GM12878 (cell line): ENCODE measurements at regions not wholly inside any gene's neighbourhood (a gene's known extent, or its start where the extent isn't known, plus 50 kb on each side); places are given as distances from the start of the nearest gene placed in this dataset.

Experiments used
- ATAC-seq: fragments of 200-7000 bp; cut with Tn5 transposase; 3 replicates; pipeline ENCODE4 v1.9.1; 2020; ENCODE audit warnings: mild to moderate bottlenecking, moderate library complexity
- BruUV-seq: library from RNA; stranded (reverse); fragments of 400-500 nt; replicated peaks from 2 replicates; lab custom pipeline; 2021; lab: Mats Ljungman, UMichigan
- CTCF ChIA-PET: fragments of 300-600 bp; sonication (Branson Sonifier 250); formaldehyde crosslinking; extraction: SDS; loops from one replicate; lab custom pipeline; 2021; ENCODE audit warnings: inconsistent platforms; lab: Yijun Ruan, JAX
- POLR2A ChIA-PET: fragments of 350-600 bp; formaldehyde crosslinking; extraction: SDS; loops from one replicate; lab custom pipeline; 2021; ENCODE audit warnings: inconsistent platforms; lab: Charles Lee
- RAD21 ChIA-PET: fragments of 300-600 bp; sonication (Branson Sonifier 250); formaldehyde crosslinking; loops from one replicate; lab custom pipeline; 2023; ENCODE audit warnings: antibody characterized with exemption; ENCODE audit not compliant: unreplicated experiment; lab: Charles Lee
- SMC1A ChIA-PET: fragments of 300-600 bp; sonication (Branson Sonifier 250); formaldehyde crosslinking; loops from one replicate; lab custom pipeline; 2023; ENCODE audit not compliant: unreplicated experiment, uncharacterized antibody; lab: Charles Lee
- DNase-seq: peaks from one replicate; pipeline ENCODE4 v3.0.0-alpha.2; 2011; ENCODE audit warnings: low read depth, low spot score
- FAIRE-seq: peaks from 3 replicates; lab custom pipeline; 2011; peaks lifted over from hg19 to GRCh38; lab: Jason Lieb, UNC
- H2AFZ ChIP-seq: 2 replicates; pipeline ENCODE4 v1.6.0; 2011; ENCODE audit warnings: low read depth, low read length, control low read depth; ENCODE audit not compliant: control insufficient read depth
- H3K27ac ChIP-seq: 2 replicates; pipeline ENCODE4 v1.5.1; 2011; ENCODE audit warnings: control low read depth; ENCODE audit not compliant: control insufficient read depth, insufficient read depth
- H3K27me3 ChIP-seq, 2 experiments: replicated peaks in 1 of 2; 2 replicates each; pipeline versions ENCODE4 v1.6.0 to v1.6.1; 2011; ENCODE audit warnings: low read length in 1 of 2; ENCODE audit not compliant: control insufficient read depth in 2 of 2, insufficient read depth in 2 of 2
- H3K36me3 ChIP-seq, 2 experiments: 2 replicates each; pipeline ENCODE4 v1.5.1; 2011; ENCODE audit warnings: low read length in 1 of 2; ENCODE audit not compliant: control insufficient read depth in 2 of 2, insufficient read depth in 2 of 2
- H3K4me1 ChIP-seq: 2 replicates; pipeline ENCODE4 v1.6.1; 2011; ENCODE audit warnings: mild to moderate bottlenecking, low read length, moderate library complexity, mixed read lengths; ENCODE audit not compliant: control insufficient read depth, insufficient read depth
- H3K4me2 ChIP-seq: 2 replicates; pipeline ENCODE4 v1.6.0; 2011; ENCODE audit warnings: control low read depth; ENCODE audit not compliant: control insufficient read depth, insufficient read depth
- H3K4me3 ChIP-seq: fragments of 200-600 bp; sonication (generic); 2 replicates; pipeline ENCODE4 v1.5.1; 2016
- H3K79me2 ChIP-seq: 2 replicates; pipeline ENCODE4 v1.6.0; 2011; ENCODE audit warnings: low read length; ENCODE audit not compliant: control insufficient read depth, insufficient read depth
- H3K9ac ChIP-seq: 2 replicates; pipeline ENCODE4 v1.8.0; 2011; ENCODE audit warnings: low read length, control low read depth, mixed read lengths; ENCODE audit not compliant: control insufficient read depth, insufficient read depth
- H3K9me3 ChIP-seq: replicated peaks from 3 replicates; pipeline ENCODE4 v1.5.1; 2011; ENCODE audit warnings: mild to moderate bottlenecking, low read length; ENCODE audit not compliant: control insufficient read depth, insufficient read depth
- H4K20me1 ChIP-seq: 2 replicates; pipeline ENCODE4 v1.6.0; 2011; ENCODE audit not compliant: control insufficient read depth, insufficient read depth
- ATF2 ChIP-seq: IDR thresholded peaks from 2 replicates; pipeline ENCODE4 v1.6.1; 2012; ENCODE audit warnings: low read length, inconsistent platforms
- BCLAF1 ChIP-seq: fragments of 450-650 bp; IDR thresholded peaks from 2 replicates; pipeline ENCODE4 v1.6.1; 2017; ENCODE audit warnings: antibody characterized with exemption, mild to moderate bottlenecking, moderate library complexity
- JUNB ChIP-seq: IDR thresholded peaks from 2 replicates; pipeline ENCODE4 v1.6.1; 2016; ENCODE audit warnings: antibody characterized with exemption, mild to moderate bottlenecking
- SIN3A ChIP-seq: IDR thresholded peaks from 2 replicates; pipeline ENCODE4 v1.6.1; 2012; ENCODE audit warnings: low read depth, low read length, improper control_type of control experiment
- SMC3 ChIP-seq: IDR thresholded peaks from 2 replicates; pipeline ENCODE4 v1.6.1; 2011; ENCODE audit warnings: low read length, improper control_type of control experiment, borderline replicate concordance
- USF2 ChIP-seq: IDR thresholded peaks from 2 replicates; pipeline ENCODE4 v1.6.1; 2011; ENCODE audit warnings: low read depth, low read length, improper control_type of control experiment, borderline replicate concordance
- ZZZ3 ChIP-seq: IDR thresholded peaks from 2 replicates; pipeline ENCODE4 v1.6.1; 2011; ENCODE audit warnings: low read depth; ENCODE audit not compliant: control insufficient read depth, insufficient read length
- WGBS: methylation state at CpG from one replicate; pipeline ENCODE4 v1.1.6; 2016; ENCODE audit warnings: low lambda C conversion rate; ENCODE audit not compliant: insufficient replicate concordance, insufficient coverage; ENCODE audit errors: missing lambda C conversion rate; 5-methylcytosine and 5-hydroxymethylcytosine counted together
- in situ Hi-C: fragments of 300-500 bp; cut with MboI; formaldehyde crosslinking; loops from 9 replicates; pipeline ENCODE4 v1.14.3; 2018; ENCODE audit warnings: mixed read lengths
- intact Hi-C: fragments of 100-400 bp; cut with micrococcal nuclease; formaldehyde crosslinking; loops from one replicate; pipeline ENCODE4 v1.14.2; 2022; ENCODE audit not compliant: unreplicated experiment

GRCh38 chr3:124420392-124420791 is 309.9 kb upstream of the UMPS start:
- WGBS = 35% methylated on average over 2 of the region's 2 CpGs
- POLR2A ChIA-PET = no interaction called here
- no peak overlapping the region for H2AFZ ChIP-seq
- no peak overlapping the region for H3K4me3 ChIP-seq
- intact Hi-C loops = no loop called here
- in situ Hi-C loops = no loop called here
- H3K79me2 ChIP-seq = no peaks in the 10 kb centered on the region
- H3K4me1 ChIP-seq = no peaks in the 10 kb centered on the region
- no peaks in the 10 kb centered on the region for H3K9me3 ChIP-seq
- no peak for FAIRE-seq
- no peak overlapping the region for H3K4me2 ChIP-seq
- no peak overlapping the region for H3K9ac ChIP-seq
- no peak for DNase-seq
- no TSS peak for BruUV-seq
- ATAC-seq = no peak
- H3K27ac ChIP-seq = no peak overlapping the region
- no peaks in the 10 kb centered on the region for H3K36me3 ChIP-seq
- peaks cover 0 to 2% of the 10 kb centered on the region in 2 experiments; a peak in 2 of 4 replicates for H3K27me3 ChIP-seq
- CTCF ChIA-PET = no interaction called here
- H4K20me1 ChIP-seq = no peaks in the 10 kb centered on the region
- RAD21 ChIA-PET = no interaction called here
- SMC1A ChIA-PET = no interaction called here
- no peak for TF ChIP-seq ATF2
- no peak for TF ChIP-seq ZZZ3
- no peak for TF ChIP-seq JUNB
- no peak for TF ChIP-seq BCLAF1
- TF ChIP-seq SMC3 = no peak
- TF ChIP-seq USF2 = no peak
- no peak for TF ChIP-seq SIN3A
- TF ChIP-seq, all 136 proteins: peak for 0
